Fibroblast of skin of left quadriceps (primary cell): ENCODE measurements at regions not wholly inside any gene's neighbourhood (a gene's known extent, or its start where the extent isn't known, plus 50 kb on each side); places are given as distances from the start of the nearest gene placed in this dataset.
"Not testable (repeated sequence)": the region's sequence is repeated elsewhere in the genome, so short reads cannot be mapped to it uniquely, and the experiment has no call there.

ENCODE experiments used
- DNase-seq, 2 experiments: peaks; one replicate each; pipeline ENCODE4 v3.0.0-alpha.2; 2013; ENCODE audit warnings: low read depth in 2 of 2

DNA sequence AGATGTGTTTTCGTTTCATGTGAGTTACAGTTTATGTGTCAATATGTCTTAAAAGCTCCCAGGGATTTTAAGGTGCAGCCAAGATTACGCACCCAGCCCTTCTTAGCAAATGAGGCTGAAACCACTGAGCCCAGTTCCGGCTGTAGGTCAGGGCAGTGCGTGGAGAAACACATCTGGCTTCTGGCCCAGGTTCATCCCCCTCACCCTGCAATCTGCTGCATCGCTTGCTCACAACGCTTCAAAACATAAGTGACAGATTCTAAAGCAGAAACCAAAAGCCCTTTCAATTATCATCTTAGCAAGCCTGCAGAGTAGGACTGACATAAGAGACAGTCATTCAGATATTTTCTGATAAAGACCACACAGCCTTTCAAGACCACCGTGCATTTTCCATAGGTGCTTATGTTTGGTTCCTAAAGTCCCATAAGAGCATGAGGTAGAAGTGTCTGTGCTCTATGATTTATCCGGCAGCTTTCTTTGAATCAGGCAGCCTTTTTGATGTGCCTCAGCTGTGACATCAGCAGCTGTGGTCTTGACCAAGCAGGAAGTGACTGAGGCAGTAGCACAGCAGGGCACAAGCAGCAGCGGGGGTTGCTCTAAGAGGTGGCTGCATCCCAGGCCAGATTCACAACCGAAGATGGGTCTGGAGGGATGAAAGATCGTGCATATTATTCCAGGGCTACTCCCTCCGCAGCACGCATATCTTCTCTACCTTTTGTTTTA is 72.1 kb upstream of the LYZL2 start:
- no peak for DNase-seq

DNA sequence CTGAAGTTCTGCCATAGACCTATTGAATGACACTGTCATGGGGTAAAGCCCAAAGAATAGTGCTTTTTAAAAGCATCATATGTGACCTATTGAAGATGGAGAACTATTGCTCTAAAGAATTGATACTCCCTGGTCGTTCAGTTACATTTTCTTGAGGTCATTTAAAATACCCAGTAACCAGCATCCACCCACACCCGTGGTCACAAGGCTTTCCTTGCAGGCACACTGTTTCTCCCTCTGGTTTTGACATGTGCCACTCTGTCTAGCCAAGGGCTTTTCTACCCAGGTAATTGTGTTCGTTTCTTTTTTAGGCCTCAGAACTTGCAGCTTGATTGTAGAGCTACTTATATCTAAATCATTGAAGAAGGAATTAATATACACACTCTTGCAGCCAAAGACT is 68.3 kb upstream of the LYZL2 start:
- DNase-seq: no peak

DNA sequence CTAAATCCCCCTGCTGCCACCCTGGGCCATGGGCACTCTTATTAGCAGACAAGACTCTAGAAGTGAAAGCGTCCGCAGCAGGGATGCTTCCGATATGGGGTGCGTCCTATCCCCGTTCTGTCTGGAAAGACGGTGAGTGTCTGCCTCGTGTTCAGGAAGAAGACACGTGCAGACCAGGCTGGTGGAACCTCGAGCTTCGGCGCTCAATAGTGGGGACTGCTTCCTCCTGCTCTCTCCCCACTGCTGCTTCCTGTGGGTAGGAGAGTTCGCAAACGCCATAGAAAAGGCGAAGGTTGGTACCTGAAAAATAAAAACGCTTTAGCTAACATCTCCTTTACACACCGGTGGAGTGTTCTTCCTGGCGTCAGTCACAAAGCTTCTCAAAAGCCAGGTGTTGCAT is 67.7 kb upstream of the LYZL2 start:
- not testable (repeated sequence) for DNase-seq

DNA sequence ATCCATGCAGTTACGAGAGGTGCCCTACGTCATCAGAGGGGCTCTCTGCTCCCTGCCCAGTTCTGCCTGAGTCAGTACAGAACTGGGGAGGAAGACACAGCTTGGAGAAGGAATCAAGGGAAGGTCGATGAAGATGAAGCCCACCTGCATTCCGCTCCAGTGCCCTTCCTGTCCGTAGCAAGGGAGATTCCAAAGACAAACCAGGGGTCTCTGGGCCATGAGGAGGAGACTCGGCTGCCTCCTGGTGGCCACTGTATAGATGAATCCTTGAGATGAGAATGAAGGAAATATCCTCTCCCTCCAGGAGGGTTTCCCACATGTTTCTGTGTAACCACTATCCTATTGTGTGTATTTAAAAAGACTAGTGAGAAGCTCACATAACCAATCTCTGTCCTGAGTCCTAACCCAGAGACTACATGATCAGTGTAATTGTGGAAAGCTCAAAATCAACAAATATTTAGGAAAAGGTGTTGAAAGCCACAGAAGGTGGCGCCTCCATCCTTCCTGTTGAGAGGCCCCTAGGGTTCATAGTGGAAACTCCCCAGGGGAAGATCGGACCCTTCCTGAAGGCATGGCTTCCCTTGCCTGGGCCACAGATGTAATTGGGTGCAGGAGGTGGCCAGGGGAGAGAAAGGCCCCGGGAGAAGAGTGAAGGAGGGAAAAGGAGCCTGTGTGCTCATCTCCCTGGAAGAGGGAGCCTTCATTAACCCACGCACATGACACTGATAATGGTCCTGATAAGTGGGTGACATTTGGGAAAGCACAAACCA is 67.0 kb upstream of the LYZL2 start:
- not testable (repeated sequence) for DNase-seq

GRCh38 chr10:30695481-30696236 is 66.1 kb upstream of the LYZL2 start:
- DNase-seq: not testable (repeated sequence)

- DNase-seq: no peak
Measured at GRCh38 chr10:30694518-30695228, 65.1 kb upstream of the LYZL2 start.

DNA sequence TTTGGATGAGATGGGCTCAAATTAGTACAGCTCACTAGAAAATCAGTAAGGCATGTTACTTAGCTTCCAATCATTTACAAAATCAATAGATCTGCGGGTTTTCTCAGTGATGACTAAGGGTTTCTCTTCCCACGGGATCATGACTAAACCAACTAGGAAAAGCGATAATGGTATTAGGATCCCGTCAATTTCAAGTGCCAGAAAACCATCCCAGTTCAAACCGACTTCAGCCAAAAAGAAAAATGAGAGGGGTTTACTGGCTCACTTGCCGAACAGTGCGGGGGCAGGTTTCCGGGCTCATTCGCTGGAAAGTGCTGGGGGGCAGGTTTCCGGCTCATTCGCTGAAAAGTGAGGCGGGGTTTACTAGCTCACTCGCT is 62.1 kb upstream of the LYZL2 start:
- DNase-seq: peak; percentile 98

DNA sequence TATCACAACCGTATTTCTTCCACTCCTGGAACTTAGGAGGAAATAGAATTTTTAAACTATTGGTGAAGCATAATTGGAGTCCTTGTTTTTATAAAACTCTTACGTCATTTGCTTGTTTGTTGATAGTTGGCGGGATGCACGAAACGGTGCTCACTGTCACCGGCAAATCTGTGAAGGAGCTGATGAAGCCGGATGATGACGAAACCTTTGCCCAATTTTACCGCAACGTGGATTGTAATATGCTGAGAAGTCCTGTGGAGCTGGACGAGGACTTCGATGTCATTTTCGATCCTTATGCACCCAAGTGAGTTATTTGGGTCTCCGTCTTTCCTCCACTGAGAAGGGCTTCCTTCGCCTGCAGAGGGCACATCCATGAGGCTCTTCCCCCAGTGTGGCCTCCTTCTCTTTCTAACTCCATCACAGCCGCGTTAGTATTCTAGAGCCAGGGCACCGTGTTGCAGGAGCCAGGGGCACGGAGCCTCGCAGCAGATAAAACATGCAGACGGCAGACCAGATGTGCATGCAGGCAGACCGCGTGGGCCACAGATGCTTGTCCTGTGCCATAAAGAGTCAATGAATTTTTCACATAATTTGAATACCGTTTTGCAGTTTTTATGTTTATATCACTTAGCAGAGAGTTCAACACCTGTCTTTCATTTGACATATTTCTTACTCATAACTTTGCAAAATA is 61.5 kb upstream of the LYZL2 start:
- not testable (repeated sequence) for DNase-seq

GRCh38 chr10:30688456-30688855 is 58.9 kb upstream of the LYZL2 start:
- DNase-seq: no peak

DNA sequence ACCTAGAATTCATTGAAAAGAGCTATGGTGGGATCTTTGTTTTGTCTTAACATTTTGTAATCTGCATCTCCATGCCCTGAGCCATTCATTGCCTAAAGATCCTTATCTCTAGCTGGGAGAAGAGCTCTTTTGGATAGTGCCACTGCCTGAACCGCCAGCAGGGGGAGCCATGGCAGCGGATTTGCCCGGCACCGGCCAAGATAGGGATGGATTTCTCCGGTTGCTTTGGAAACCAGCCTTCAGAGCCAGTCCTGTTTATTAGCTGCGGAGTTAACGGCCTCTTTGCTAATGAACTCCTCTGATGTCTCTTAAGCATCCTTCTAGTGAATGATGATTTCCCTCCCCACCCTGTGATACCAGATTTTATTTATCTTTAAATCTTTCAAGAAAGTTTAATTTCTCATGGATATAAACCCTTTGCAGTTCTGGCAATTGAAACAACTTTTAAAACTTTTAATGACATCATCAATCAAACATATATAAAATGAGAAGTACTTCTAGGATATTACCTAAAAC is 58.2 kb upstream of the LYZL2 start:
- DNase-seq: peak; percentile 54 to 56

- DNase-seq: no peak
Measured at GRCh38 chr10:30686708-30687107, 57.2 kb upstream of the LYZL2 start.

- DNase-seq: no peak
Measured at GRCh38 chr10:30683496-30683895, 53.9 kb upstream of the LYZL2 start.

DNA sequence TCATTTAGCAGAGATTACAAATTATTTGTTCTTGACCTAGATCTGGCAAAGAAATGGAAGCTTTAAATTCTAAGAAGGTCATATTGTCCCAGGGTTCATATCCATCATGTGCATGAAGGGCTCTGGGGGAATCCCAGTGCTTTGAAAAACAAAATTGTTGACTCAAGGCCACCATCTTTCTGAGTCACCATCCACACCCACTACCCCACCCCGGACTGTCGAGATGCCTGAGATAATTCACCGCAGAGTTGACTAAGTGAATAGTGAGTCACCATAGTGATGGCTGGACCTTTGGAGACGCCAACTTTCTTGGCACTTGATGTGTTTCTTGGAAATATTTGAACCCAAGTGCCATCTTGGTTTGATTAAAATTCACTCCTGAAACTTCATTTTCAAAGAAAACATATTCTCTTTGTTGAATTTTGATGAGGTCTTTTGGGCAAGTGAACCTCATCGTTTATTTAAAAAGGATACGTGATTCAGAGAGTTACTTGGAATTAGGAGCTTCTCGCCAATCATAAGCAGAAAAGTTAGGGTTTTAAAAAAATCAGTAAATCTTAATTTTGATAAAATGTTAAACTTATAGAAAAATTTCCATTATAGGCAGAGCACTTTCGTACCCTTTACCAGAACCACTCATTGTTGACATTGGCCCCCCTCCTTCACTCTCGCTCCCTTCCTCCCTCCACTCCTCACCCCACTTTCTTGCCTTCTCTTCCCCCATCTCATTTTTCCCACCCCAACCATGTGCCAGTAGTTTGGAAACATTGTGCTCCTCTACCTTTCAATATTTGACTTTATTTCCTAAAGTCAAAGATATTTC is 53.0 kb upstream of the LYZL2 start:
- peak; percentile 76 to 79 for DNase-seq

DNA sequence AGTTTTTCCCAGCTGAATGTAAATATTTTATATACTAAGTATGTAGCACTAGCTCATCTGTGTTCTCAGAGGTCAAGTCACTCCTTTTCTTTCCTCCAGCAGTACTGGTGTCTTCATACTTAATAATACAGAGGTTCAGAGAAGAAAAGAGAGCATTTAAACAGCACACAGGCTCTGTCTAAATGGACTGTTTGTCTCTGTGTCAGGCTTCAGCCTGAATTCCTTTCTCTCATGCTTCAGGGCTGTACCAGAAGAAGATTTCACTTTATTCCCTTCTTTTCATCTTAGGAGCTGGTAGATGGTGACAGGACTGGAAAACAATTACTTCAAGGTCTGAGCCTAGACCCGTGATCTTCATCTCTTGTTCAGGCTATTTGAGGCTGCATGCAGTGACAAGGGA is 51.4 kb upstream of the LYZL2 start:
- no peak for DNase-seq
